CD4-positive, alpha-beta T cell (primary cell): ENCODE measurements at regions not wholly inside any gene's neighbourhood (a gene's known extent, or its start where the extent isn't known, plus 50 kb on each side); places are given as distances from the start of the nearest gene placed in this dataset.

Experiments used
- ATAC-seq: fragments of 200-7000 bp; cut with Tn5 transposase; one replicate; pipeline ENCODE4 v1.10.0; 2022; ENCODE audit warnings: mild to moderate bottlenecking; ENCODE audit not compliant: poor library complexity
- CTCF ChIA-PET: fragments of 350-600 bp; sonication (Branson Sonifier 250); formaldehyde crosslinking; loops from one replicate; lab custom pipeline; 2021; ENCODE audit warnings: antibody characterized with exemption, inconsistent platforms; lab: Charles Lee
- POLR2A ChIA-PET: fragments of 350-600 bp; sonication (Branson Sonifier 250); formaldehyde crosslinking; loops from one replicate; lab custom pipeline; 2021; ENCODE audit warnings: antibody characterized with exemption, inconsistent platforms; lab: Charles Lee
- DNase-seq, 14 experiments: peaks; one replicate each; pipeline ENCODE4 v3.0.0-alpha.2; 2013 to 2020; ENCODE audit warnings: mixed read lengths in 2 of 14
- H3K27ac ChIP-seq, 2 donors: one replicate each; pipeline versions ENCODE4 v1.5.1 to v1.7.0; 2013; ENCODE audit warnings: low read length in 2 of 2, low read depth in 1 of 2, mild to moderate bottlenecking in 1 of 2
- H3K27me3 ChIP-seq, 2 experiments: 1 replicate in 1 of 2; 2 replicates in 1 of 2; pipeline versions ENCODE4 v1.6.1 to v1.7.0; 2013; ENCODE audit warnings: low read length in 2 of 2, control low read depth in 1 of 2, mild to moderate bottlenecking in 1 of 2, moderate library complexity in 1 of 2; ENCODE audit not compliant: insufficient read depth in 2 of 2, control insufficient read depth in 1 of 2
- H3K36me3 ChIP-seq: one replicate; pipeline ENCODE4 v1.6.1; 2013; ENCODE audit warnings: low read length, control low read depth; ENCODE audit not compliant: insufficient read depth
- H3K4me1 ChIP-seq: one replicate; pipeline ENCODE4 v1.6.1; 2013; ENCODE audit warnings: low read length, control low read depth; ENCODE audit not compliant: insufficient read depth
- H3K4me3 ChIP-seq: one replicate; pipeline ENCODE4 v1.5.1; 2013; ENCODE audit warnings: mild to moderate bottlenecking, low read length, moderate library complexity
- H3K9me3 ChIP-seq, 2 experiments: 1 replicate in 1 of 2; 2 replicates in 1 of 2; pipeline versions ENCODE4 v1.6.1 to v1.7.0; 2013; ENCODE audit warnings: low read length in 2 of 2, mild to moderate bottlenecking in 2 of 2, control low read depth in 1 of 2, moderate library complexity in 1 of 2; ENCODE audit not compliant: control insufficient read depth in 1 of 2, insufficient read depth in 1 of 2
- H3K27ac Mint-ChIP-seq: one replicate; pipeline ENCODE4 v1.8.0; 2020; ENCODE audit warnings: mixed read lengths
- H3K27me3 Mint-ChIP-seq: one replicate; pipeline ENCODE4 v1.8.0; 2021; ENCODE audit warnings: mixed read lengths
- H3K36me3 Mint-ChIP-seq: one replicate; pipeline ENCODE4 v1.8.0; 2021; ENCODE audit warnings: low read depth, mixed read lengths
- H3K4me1 Mint-ChIP-seq: one replicate; pipeline ENCODE4 v1.8.0; 2021; ENCODE audit warnings: low read depth, mixed read lengths
- H3K4me3 Mint-ChIP-seq: one replicate; pipeline ENCODE4 v1.8.0; 2020; ENCODE audit warnings: mild to moderate bottlenecking, mixed read lengths
- H3K9me3 Mint-ChIP-seq: one replicate; pipeline ENCODE4 v1.8.0; 2020; ENCODE audit warnings: mixed read lengths
- intact Hi-C, 2 experiments: fragments of 100-400 bp; cut with DNase I in 1 of 2; cut with micrococcal nuclease in 1 of 2; formaldehyde crosslinking; loops; one replicate each; pipeline versions ENCODE4 v1.15.1 to v1.9.0; 2023 to 2025; cut with DNase I, micrococcal nuclease
- TF ChIP-seq, protein P1 (sequence below): fragments of 200-600 bp; IDR thresholded peaks from one replicate; pipeline ENCODE4 v1.8.0; 2022; ENCODE audit warnings: antibody characterized with exemption, mild to moderate bottlenecking

DNA sequence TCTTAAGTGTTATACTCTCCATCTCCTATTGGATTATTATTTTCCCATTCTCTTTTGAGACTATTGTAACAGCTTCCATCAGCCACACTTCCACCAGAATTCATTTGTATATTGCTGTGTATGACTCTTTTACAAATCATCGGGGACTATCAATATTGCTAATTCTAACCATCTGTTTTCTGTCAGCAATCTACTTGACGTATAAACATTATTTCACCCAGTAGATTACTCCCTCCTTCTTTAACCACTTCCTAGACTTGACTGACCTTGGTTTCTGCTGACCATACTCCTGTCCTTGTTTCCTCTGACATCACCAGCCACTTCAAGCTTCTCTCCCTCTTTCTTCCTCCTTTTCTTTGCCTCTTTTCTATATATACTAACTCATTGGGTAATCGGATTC lies 402.9 kb downstream of the PCDH18 start:
- no peak overlapping the region for H3K4me3 Mint-ChIP-seq
- TF ChIP-seq, protein P1, sequence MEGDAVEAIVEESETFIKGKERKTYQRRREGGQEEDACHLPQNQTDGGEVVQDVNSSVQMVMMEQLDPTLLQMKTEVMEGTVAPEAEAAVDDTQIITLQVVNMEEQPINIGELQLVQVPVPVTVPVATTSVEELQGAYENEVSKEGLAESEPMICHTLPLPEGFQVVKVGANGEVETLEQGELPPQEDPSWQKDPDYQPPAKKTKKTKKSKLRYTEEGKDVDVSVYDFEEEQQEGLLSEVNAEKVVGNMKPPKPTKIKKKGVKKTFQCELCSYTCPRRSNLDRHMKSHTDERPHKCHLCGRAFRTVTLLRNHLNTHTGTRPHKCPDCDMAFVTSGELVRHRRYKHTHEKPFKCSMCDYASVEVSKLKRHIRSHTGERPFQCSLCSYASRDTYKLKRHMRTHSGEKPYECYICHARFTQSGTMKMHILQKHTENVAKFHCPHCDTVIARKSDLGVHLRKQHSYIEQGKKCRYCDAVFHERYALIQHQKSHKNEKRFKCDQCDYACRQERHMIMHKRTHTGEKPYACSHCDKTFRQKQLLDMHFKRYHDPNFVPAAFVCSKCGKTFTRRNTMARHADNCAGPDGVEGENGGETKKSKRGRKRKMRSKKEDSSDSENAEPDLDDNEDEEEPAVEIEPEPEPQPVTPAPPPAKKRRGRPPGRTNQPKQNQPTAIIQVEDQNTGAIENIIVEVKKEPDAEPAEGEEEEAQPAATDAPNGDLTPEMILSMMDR = no peak

DNA sequence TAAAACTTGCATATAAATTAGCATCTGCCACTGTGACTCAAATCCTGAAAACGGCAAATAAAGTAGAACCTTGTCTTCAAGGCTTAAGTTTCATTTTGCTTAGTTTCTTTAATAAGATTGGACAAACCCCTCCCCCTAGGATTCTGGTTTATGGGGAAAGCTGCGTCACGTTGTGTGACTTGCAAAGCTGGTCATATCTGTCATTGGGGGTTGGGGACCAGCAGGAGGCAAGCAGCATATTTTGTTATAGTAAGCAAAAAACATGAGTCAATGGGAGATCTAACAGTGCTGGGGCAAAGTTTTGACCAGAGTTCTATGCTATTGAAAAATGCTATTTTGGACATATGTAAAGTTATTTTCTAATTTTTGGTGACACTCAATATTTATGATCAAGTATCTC lies 407.3 kb downstream of the PCDH18 start:
- ChIA-PET CTCF (no interaction called here), POLR2A (no interaction called here)

More for the DNA sequence above, 402.9 kb downstream of the PCDH18 start:
- no peaks in the 10 kb centered on the region for H3K36me3 ChIP-seq
- no peak for ATAC-seq
- no peaks in the 10 kb centered on the region for H3K4me1 Mint-ChIP-seq
- H3K9me3 Mint-ChIP-seq = no peaks in the 10 kb centered on the region
- no peak overlapping the region for H3K27ac Mint-ChIP-seq
- H3K27me3 ChIP-seq = no peaks in the 10 kb centered on the region
- no peaks in the 10 kb centered on the region for H3K36me3 Mint-ChIP-seq
- H3K4me3 ChIP-seq = no peak overlapping the region
- no peaks in the 10 kb centered on the region for H3K27me3 Mint-ChIP-seq
- intact Hi-C loops = no loop called here
- no peak overlapping the region for H3K27ac ChIP-seq
- ChIA-PET CTCF (no interaction called here), POLR2A (no interaction called here)
- no peaks in the 10 kb centered on the region for H3K9me3 ChIP-seq
- DNase-seq = no peak
- H3K4me1 ChIP-seq = no peaks in the 10 kb centered on the region

DNA sequence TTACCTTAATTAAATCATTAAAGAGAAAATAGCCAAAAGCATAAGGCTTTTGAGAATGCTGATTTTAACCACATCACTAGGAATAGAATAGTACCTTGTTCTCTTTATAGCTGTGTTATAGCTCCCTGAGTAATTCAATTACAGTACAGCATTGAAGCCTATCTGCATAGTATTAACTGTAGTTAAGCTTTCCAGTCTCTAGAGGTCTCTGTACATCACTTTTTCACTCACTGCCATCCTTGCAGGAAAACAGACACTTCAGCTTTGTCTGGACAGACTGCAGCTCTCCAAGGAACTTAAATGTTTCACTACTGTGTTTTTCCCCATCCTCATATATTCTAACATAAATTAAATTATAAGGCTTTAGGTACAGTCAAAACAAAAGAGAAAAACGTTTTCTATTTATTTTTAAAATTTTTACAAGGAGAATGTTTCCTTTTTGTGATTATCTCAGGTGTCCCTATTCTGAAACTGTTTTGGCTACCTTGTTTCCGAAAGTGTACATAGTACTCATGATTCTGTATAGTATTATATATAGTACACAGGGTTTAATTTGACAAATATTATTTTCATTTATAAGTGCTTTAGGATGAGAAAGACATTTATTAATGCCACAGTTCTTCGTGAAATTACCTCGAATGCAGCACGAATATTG lies 407.9 kb downstream of the PCDH18 start:
- no peaks in the 10 kb centered on the region for H3K4me1 ChIP-seq
- Mint-ChIP-seq H3K9me3 (peaks cover 5% of the 10 kb centered on the region), H3K4me1 (no peaks in the 10 kb centered on the region), H3K4me3 (no peak overlapping the region), H3K27ac (no peak overlapping the region), H3K27me3 (no peaks in the 10 kb centered on the region), H3K36me3 (no peaks in the 10 kb centered on the region)
- CTCF ChIA-PET = no interaction called here
- POLR2A ChIA-PET = no interaction called here
- no peak overlapping the region for H3K4me3 ChIP-seq
- ATAC-seq (no peak), DNase-seq (no peak)
- H3K27me3 ChIP-seq = no peaks in the 10 kb centered on the region
- TF ChIP-seq, protein P1 = no peak
- intact Hi-C loops = no loop called here
- no peaks in the 10 kb centered on the region for H3K36me3 ChIP-seq
- H3K9me3 ChIP-seq = no peaks in the 10 kb centered on the region
- H3K27ac ChIP-seq = no peak overlapping the region

More for the DNA sequence above, 407.3 kb downstream of the PCDH18 start:
- Histone ChIP-seq H3K9me3 (no peaks in the 10 kb centered on the region), H3K27ac (no peak overlapping the region), H3K4me1 (no peaks in the 10 kb centered on the region), H3K36me3 (no peaks in the 10 kb centered on the region), H3K27me3 (no peaks in the 10 kb centered on the region), H3K4me3 (no peak overlapping the region)
- ATAC-seq (no peak), DNase-seq (no peak)
- TF ChIP-seq, protein P1 = no peak
- Mint-ChIP-seq H3K27me3 (no peaks in the 10 kb centered on the region), H3K4me3 (no peak overlapping the region), H3K9me3 (peaks cover 5% of the 10 kb centered on the region), H3K4me1 (no peaks in the 10 kb centered on the region), H3K27ac (no peak overlapping the region), H3K36me3 (no peaks in the 10 kb centered on the region)
- intact Hi-C loops = no loop called here
